ENCODE measurements at regions not wholly inside any gene's neighbourhood (a gene's known extent, or its start where the extent isn't known, plus 50 kb on each side); places are given as distances from the start of the nearest gene placed in this dataset.
"Not testable (repeated sequence)": the region's sequence is repeated elsewhere in the genome, so short reads cannot be mapped to it uniquely, and the experiment has no call there.

DNA sequence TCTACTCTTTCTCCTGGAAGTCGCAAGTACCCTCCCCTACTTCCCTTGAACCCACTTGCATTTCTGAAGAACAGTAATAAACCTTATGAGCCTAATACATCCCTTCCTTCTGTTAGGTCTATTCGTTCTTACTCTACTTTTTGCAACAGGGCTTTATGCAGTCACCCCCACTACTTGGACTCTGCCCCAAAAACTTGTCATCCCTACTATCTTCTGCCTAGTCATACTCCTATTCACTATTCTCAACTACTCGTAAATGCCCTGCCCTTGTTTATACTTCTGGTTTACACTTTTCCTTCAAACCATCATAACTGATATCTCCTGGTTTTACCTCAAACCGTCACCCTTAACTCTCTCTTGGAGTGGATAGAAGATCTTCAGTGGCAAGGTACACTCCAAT is 55.2 kb upstream of the SLIT2 start:
- no peak for DNase-seq (ENCODE audit: low read depth)

DNA sequence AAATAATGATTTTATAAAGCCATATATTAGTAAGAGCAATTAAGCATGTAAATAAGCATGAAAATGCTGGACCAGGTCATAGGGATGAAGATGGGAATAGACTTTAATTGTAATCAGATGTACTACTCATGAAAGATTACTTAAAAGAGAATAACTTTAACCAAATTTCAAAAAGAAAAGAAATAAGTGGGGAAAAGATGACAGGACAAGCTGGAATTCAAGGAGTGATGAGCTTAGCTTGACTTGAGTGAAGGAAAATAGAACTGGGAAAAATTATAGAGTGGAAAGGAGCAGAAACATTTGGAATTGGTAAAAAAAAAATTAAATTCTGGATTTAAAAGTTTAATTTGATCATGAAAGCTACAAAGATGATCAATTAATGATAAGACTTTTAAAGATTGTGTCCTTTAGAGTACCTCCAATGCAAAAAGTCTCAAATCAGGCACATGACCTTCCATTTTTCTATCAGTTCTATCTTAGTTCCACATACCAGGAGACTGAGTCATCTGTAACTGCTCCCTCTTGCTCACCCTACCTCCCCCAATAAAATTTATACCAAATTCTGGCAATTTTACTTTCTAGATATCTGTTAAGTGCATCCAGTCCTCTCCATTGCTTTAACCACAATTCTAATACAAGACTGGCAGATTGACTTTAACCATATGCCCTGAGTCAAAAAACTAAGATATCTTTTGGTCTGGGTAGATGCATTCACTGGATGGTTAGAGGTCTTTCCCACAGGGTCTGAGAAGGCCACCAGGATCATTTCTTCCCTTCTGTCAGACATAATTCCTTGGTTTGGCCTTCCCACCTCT is 56.4 kb upstream of the SLIT2 start:
- DNase-seq (ENCODE audit: low read depth) = peak; percentile 51

DNA sequence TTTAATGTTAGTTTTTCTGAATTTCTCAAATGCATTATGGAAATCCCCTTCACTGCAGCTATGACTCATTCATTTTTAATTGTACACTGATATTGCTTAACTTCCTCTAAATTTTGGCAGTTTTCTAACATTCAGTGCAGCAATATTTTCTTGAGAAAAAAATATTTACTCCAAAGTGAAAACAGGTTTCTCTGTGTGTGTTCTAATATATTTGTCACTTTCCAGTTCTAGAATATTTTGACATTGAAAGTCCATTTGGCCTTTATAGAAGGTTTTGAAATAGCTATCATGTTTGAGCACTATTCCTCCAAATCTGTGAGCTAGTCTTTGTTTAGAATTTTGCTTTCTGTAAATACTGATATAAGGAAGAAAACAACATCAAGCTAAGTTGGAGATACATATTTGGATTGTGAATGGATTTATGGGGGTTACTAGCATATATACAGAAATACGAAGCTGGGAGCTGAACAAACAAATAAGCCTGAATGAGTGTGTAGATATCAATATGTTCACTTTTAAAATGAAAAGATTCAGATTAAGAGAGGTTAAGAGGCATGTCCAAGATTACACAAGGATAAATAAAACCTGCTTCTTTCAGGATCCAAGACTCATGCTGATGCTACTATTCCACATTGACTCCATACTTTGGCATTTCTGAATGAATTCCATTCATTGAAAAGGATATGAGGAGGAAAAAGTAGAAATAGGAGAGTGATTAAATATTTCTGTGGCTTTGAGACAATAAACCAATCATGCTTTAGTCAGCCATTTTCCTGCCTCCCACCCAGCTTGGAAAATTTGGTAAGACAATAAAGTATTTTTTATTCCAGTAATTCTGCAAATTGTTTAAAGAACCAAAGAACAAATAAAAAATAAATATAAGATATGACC is 57.3 kb upstream of the SLIT2 start:
- peak; percentile 29 for DNase-seq (ENCODE audit: low read depth)

DNA sequence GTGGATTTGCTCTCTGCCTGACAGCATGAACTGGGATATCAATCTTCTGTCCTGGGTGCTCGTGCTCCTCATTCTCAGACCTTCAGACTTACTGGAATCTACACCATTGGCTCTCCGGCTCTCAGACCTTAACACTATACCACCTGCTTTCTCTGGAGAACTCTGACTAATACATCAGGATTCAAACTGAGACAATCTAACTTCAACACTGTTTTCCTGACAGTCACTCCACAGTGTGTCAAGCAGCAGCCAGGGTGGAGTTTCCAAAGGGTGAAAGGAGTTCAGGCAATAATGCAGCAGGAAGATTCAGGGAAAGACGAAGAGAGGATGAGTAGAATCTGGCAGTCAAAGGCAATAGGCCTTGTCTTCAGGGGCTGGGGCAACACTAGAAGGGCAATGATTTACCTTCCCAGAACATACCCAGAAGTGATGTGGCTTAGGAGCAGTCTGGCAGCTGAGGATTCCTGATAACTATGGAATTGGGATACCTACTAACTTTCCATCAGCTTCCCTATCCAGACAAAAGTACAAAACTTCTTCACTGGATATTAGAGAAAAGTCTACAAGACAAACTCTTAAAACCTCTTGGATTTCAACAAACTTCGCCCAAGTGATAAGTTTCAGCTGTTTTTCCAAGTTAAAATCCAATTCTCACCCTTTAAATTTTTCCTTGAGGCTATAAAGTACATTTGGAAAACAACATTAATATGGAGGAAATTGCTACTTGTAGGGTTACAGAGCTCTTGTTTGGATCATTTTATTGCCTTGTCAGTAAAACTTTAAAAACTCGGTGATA is 58.4 kb upstream of the SLIT2 start:
- no peak for DNase-seq (ENCODE audit: low read depth)

DNA sequence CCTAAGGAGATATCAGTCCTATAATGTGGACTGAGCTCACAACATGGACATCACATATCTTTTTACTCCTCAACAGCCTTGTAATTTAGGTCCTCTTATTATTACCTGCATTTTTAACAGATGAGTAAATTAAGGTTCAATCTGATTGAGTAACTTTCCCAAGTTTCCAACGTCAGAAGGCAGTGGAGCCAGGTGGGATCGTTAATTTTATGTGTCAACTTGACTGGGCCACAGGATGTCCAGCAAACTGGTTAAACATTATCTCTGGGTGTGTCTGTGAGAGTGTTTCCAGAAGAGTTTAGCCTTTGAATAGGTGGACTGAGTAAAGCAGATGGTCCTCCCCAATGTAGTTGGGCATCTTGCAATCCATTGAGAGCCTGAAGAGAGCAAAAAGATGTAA is 59.0 kb upstream of the SLIT2 start:
- no peak for DNase-seq (ENCODE audit: low read depth)

DNA sequence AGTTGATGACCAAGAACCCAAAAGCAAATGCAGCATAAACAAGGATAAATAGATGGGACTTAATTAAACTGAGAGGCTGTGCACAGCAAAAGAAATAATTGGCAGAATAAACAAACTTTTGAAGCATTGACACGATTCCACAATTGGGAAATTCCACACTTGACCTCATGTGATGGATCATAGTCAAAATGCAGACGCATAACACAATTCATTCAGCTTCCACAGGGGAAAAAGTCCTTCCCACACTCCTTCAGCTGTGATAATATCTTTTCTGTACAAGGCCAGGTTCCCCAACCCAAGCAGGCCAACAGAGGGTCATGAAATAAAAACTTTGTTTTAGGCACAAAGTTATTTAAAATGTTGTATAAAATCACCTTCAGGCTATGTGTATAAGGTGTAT is 66.6 kb upstream of the SLIT2 start:
- no peak for DNase-seq (ENCODE audit: low read depth)

DNA sequence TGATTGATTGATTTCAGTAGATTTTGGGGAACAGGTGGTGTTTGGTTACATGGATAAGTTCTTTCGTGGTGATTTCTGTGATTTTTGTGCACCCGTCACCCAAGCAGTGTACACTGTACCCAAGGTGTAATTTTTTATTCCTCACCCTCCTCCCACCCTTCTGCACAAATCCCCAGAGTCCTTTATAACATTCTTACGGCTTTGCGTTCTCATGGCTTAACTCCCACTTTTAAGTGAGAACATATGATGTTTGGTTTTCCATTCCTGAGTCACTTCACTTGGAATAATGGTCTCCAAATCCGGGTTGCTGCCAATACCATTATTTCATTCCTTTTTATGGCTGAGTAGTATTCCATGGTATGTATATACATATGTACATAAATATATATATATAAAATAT is 68.6 kb upstream of the SLIT2 start:
- DNase-seq (ENCODE audit: low read depth) = not testable (repeated sequence)

DNA sequence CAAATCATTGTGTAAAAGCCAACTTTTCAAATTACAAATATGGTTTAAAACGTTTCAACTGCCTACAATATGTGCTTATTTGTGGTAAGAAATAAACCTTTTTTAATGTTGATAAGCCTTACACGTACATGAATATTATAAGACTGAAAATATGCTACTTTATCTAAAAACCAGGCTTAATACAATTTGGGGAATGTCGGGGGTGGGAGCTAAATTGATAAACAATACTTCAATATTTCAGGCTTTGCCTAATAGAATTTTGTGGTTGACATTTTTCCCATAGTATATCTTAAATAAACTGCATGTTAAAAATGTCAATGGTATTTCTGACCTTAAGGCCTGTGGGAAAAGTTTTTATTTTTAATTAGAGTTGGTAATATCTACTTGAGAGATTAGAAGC is 69.8 kb upstream of the SLIT2 start:
- DNase-seq (ENCODE audit: low read depth) = no peak

DNA sequence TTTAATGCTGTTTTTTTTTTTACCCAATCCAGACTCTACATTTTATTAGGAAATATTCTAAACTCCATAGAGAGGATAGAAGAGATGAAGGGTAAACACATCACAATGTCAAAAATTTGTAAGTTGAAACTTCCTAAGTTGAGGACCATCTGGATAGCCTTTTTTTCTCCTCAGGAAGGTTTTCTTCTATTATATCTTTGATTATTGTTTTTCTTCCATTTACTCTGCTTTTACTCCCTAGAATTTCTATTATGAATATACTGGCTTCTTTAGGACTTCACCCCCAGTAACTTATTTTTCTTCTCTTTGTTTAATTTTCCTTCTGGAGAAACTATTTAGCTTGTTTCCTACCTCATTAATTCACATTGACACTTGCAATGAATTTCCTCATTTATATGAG is 71.2 kb upstream of the SLIT2 start:
- no peak for DNase-seq (ENCODE audit: low read depth)

DNA sequence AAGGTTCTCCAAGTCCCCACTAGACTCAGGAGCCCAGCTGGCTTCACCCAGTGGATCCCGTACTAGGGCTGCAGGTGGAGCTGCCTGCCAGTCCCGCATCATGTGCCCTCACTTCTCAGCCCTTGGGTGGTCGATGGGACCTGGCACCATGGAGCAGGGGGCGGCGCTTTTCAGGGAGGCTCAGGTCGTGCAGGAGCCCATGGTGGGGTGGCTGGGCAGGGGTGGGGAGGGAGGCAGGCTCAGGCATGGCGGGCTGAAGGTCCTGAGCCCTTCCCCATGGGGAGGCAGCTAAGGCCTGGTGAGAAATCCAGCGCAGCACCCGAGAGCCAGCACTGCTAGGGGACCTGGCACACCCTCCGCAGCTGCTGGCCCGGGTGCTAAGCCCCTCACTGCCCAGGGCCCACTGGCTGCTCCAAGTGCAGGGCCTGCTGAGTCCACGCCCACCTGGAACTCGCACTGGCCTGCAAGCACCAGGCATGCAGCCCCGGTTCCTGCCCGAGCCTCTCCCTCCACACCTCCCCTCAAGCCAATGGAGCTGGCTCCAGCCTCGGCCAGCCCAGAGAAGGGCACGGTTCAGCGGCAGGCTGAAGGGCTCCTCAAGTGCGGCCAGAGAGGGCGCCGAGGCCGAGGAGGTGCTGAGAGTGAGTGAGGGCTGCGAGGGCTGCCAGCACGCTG is 72.7 kb upstream of the SLIT2 start:
- no peak for DNase-seq (ENCODE audit: low read depth)

DNA sequence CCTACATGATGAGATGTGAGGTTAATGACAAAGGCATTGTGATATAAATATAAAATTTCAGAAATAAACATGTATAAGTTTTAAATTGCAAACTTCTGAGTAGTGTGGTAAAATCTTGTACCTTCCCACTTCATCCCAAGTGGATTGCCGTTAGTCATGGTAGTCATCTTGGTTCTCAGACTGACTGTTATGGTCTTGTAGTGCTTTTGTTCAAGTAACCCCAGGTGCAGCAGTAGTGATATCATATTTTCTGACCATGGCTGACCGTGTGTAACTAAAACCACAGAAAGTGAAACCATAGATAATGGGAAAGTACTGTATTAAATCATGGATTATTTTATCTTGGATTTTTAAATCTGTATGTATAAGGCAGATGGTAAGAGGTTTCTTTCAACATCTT is 74.8 kb upstream of the SLIT2 start:
- no peak for DNase-seq (ENCODE audit: low read depth)

DNA sequence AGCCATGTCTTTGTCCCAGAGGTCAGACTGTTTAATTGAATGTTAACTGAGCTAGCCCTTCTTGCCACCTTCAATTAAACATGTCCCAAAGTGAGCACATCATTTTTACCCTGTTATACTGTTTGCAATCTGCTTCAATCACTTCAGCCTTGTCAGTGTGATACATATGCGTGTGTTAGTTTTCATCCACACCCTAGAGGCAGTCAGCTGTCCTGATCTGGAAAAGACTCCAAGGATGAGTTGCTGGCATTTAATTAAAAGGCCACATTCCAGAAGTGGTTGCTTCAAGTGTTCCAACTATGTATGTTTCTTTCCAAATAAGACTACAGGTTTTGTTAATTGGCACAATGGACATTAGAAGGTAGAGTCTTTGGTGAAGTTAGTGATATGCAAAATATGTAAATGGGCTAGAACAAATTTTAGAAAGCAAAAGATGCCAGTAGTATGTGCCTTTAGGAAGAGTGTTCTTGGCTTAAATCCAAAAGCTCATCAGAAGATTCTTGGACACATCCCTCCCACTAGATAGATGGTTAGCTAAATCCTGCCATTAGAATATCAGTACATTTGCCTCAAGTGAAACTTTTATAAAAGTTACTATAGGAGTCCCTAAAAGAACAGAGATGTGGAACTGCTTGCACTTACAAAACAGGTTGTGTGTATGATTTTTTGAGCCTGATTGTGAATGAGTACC is 79.5 kb upstream of the SLIT2 start:
- no peak for DNase-seq (ENCODE audit: low read depth)

DNA sequence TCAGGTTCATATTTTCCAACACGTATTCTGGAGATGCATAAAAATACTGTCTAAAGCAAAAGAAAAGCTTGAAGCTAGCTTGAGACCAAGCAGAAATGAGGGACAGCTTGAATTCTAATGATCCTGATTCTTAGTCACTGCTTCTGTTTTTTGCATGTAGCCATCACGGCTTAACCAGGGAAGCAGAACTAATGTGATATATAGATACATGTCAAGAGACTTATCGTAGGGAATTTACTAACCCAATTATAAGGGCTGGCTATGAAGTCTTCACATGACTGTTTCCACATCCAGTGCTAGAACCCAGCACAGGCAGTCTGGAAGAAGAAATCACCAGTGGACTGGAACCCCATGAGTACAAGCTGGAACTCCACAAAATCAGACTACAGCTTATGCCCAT is 85.2 kb upstream of the SLIT2 start:
- DNase-seq (ENCODE audit: low read depth) = no peak

DNA sequence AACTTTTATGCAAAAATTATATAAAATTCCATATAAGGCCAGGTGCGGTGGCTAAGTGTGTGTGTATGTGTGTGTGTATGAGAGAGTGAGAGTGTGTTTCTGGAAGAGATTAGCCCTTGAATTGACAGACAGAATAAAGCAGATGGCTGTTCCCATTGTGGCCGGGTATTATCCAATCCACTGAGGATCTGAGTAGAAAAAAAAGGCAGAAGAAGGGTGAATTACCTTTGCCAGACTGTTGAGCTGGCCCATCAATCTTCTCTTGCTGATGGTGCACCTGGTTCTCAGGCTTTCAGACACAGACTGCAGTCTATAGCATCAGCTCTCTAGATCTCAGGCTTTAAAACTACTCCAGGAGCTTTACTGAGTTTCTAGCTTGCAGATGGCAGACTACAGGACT is 92.2 kb upstream of the SLIT2 start:
- no peak for DNase-seq (ENCODE audit: low read depth)

DNA sequence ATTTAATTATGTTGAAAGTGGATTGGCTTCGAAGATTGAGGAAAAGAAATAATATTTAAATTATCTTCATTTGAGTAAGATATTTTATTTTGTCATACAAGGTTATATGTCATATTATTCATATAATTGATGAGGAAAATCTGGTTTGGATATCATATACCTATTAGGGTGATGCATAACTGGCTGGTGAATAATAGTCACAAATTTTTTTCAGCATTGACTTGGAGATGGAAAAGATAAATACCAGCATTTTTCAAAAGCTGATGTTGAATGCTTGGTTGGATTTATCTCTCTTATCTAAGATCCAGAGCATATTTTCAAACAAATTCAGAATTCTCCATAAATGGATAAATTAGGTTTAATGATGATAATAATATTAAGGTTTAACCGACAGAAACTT is 93.5 kb upstream of the SLIT2 start:
- DNase-seq (ENCODE audit: low read depth) = no peak

DNA sequence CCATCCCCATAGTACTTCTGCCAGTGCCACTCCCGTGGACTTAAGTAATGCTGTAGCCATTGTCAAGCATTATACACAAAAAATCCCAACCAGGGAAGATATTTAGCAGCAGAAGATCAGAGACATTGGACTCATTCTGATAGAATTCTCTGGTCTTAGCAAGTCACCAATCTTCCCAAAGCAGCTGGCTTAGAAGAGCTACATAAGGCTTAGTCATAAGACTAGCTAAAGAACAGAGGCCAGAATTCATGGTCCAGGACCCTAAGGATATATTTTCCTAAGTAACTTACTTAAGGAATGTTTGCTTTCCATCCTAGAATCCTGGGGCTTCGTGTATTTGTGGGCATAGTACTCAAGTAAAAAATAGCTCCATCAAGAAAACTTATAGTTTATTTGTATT is 100.3 kb upstream of the SLIT2 start:
- DNase-seq (ENCODE audit: low read depth) = no peak

DNA sequence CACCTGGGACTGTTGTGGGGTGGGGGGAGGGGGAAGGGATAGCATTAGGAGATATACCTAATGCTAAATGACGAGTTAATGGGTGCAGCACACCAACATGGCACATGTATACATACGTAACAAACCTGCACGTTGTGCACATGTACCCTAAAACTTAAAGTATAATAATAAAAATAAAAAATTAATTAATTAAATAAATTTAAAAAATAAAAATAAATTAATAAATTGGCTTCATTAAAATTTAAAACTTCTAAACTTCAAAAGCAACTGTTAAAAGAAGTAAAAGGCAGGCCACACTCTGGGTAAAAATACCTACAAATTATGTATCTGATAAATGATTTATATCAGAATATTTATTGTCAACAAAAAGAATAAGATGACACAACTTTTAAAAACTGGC is 102.6 kb upstream of the SLIT2 start:
- not testable (repeated sequence) for DNase-seq (ENCODE audit: low read depth)

DNA sequence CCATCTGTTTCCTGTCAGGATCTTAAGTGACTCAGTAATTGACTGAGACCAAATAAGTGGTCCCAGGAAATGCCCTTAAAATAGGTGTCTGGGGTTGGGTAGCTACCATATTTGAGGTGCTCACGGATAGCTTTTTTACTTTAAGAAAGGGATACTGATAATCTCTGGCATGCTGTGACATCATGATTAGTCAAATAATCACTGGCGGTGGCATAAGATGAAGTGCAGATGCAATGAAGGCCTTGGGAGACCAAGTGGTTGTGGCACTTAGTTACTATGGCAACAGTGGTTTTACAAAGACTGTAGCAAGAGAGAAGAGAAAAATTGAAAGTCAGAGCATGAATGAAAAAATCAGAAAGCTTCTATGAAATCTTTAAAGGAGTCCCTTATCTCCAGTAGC is 114.5 kb upstream of the SLIT2 start:
- peak; percentile 19 for DNase-seq (ENCODE audit: low read depth)

DNA sequence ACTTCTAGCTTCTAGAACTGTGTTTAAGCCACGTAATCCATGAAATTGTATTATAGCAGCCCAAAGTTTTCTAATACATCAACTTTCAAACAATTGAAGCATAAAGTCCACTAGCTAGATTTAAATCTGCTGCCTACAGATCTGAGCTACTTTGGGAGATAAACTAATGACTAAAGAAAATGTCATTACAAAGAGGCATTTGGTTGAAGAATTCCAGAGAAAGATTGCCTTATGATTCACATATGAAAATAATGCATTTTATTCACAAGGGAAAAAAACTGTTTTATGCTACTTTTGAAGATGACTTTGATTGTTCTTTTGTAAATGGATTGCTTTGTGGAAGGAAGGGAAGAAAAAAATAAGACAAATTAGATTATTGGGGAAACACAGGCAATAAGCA is 124.1 kb upstream of the SLIT2 start:
- no peak for DNase-seq (ENCODE audit: low read depth)

DNA sequence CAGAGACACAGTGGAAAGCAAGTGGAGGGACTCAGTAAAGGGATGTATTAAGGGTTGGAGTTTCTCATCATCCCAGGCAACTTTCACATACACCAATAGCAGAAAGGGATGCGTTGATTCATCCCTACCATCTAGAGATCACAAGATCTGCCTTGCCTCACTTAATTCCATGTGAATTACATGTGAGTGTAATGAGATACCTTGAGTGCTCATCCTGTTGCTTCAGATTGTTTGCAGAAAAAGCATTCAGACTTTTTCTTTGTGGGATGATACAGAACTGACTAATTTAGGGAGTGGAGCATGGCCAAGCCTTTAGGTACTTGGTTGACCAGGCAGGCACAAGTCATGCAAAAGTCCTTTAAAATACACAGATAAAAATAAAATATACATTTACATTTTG is 124.8 kb upstream of the SLIT2 start:
- DNase-seq (ENCODE audit: low read depth) = peak; percentile 18
